Hepatocyte (in vitro differentiated cells): ENCODE measurements at regions not wholly inside any gene's neighbourhood (a gene's known extent, or its start where the extent isn't known, plus 50 kb on each side); places are given as distances from the start of the nearest gene placed in this dataset.

Experiments
- EZH2 ChIP-seq: fragments of 200-600 bp; sonication (generic); IDR thresholded peaks from 2 replicates; pipeline ENCODE4 v1.6.1; 2016; ENCODE audit warnings: antibody characterized with exemption, mild to moderate bottlenecking, borderline replicate concordance
- TF ChIP-seq, protein P1 (sequence below): fragments of 200-600 bp; sonication (generic); IDR thresholded peaks from 2 replicates; pipeline ENCODE4 v1.5.1; 2016; ENCODE audit warnings: antibody characterized with exemption, mild to moderate bottlenecking; ENCODE audit not compliant: poor library complexity

DNA sequence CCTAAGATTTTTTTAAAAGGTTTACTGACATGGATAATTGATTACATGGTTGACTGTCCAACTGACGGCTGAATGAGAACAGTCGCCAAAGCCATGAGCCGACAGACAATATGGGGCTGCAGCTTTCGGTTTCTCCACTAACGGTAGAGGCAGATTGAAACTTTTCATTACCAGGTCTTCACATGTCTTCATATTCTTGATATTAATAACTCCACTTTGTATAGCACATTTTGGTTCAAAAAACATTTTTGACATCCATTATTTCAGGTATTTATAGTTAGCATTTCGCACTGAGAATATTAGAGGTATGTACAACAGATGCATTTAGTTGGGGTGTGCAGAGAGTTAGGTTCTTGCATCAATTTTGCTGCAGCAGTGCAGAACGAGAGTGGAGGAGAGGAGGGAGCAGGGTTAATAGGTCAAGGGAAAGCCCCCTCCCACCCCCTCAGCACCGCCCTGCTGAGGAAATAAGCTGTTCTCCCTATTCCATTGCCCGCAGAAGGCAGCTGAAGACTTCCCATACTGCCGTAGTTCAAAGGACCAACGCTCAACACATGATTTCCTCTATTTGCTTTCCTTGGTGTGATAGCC lies 73.6 kb upstream of the ADTRP start:
- TF ChIP-seq, protein P1, sequence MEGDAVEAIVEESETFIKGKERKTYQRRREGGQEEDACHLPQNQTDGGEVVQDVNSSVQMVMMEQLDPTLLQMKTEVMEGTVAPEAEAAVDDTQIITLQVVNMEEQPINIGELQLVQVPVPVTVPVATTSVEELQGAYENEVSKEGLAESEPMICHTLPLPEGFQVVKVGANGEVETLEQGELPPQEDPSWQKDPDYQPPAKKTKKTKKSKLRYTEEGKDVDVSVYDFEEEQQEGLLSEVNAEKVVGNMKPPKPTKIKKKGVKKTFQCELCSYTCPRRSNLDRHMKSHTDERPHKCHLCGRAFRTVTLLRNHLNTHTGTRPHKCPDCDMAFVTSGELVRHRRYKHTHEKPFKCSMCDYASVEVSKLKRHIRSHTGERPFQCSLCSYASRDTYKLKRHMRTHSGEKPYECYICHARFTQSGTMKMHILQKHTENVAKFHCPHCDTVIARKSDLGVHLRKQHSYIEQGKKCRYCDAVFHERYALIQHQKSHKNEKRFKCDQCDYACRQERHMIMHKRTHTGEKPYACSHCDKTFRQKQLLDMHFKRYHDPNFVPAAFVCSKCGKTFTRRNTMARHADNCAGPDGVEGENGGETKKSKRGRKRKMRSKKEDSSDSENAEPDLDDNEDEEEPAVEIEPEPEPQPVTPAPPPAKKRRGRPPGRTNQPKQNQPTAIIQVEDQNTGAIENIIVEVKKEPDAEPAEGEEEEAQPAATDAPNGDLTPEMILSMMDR: no peak
- TF ChIP-seq EZH2: no peak
